G401 (cell line): ENCODE measurements at regions not wholly inside any gene's neighbourhood (a gene's known extent, or its start where the extent isn't known, plus 50 kb on each side); places are given as distances from the start of the nearest gene placed in this dataset.
"Not testable (repeated sequence)": the region's sequence is repeated elsewhere in the genome, so short reads cannot be mapped to it uniquely, and the experiment has no call there.

ENCODE experiments used
- DNase-seq: peaks from one replicate; pipeline ENCODE4 v3.0.0-alpha.2; 2015; ENCODE audit warnings: low spot score
- in situ Hi-C: cut with HindIII; loops from 2 replicates; pipeline ENCODE4 v1.10.0; 2016; ENCODE audit warnings: low sequenced_read_pairs, mixed read lengths

GRCh38 chr4:59770601-59771264 lies 1429.4 kb upstream of the ADGRL3 start:
- in situ Hi-C loops: no loop called here
- no peak for DNase-seq

- no peak for DNase-seq
- in situ Hi-C loops: no loop called here
Measured at GRCh38 chr4:59772641-59773139, 1427.4 kb upstream of the ADGRL3 start.

- DNase-seq: not testable (repeated sequence)
Measured at GRCh38 chr4:59780271-59780670, 1419.9 kb upstream of the ADGRL3 start.

GRCh38 chr4:59805176-59805575 lies 1395.0 kb upstream of the ADGRL3 start:
- in situ Hi-C loops: no loop called here
- no peak for DNase-seq

More at GRCh38 chr4:59780271-59780670, 1419.9 kb upstream of the ADGRL3 start:
- in situ Hi-C loops: not testable (repeated sequence)

GRCh38 chr4:59814402-59815010 lies 1385.6 kb upstream of the ADGRL3 start:
- in situ Hi-C loops: no loop called here
- DNase-seq: no peak

- in situ Hi-C loops: no loop called here
- DNase-seq: no peak
Measured at GRCh38 chr4:59818656-59819055, 1381.5 kb upstream of the ADGRL3 start.

GRCh38 chr4:59823311-59823710 lies 1376.8 kb upstream of the ADGRL3 start:
- DNase-seq: no peak
- in situ Hi-C loops: no loop called here

- DNase-seq: no peak
- in situ Hi-C loops: no loop called here
Measured at GRCh38 chr4:59825104-59825503, 1375.0 kb upstream of the ADGRL3 start.

- in situ Hi-C loops: no loop called here
- no peak for DNase-seq
Measured at GRCh38 chr4:59831746-59832145, 1368.4 kb upstream of the ADGRL3 start.

- in situ Hi-C loops: no loop called here
- no peak for DNase-seq
Measured at GRCh38 chr4:59834943-59835342, 1365.2 kb upstream of the ADGRL3 start.

GRCh38 chr4:59837751-59838150 lies 1362.4 kb upstream of the ADGRL3 start:
- in situ Hi-C loops: no loop called here
- DNase-seq: no peak

GRCh38 chr4:59838236-59838635 lies 1361.9 kb upstream of the ADGRL3 start:
- in situ Hi-C loops: no loop called here
- no peak for DNase-seq

GRCh38 chr4:59841698-59842097 lies 1358.4 kb upstream of the ADGRL3 start:
- DNase-seq: no peak
- in situ Hi-C loops: no loop called here

- DNase-seq: no peak
- in situ Hi-C loops: no loop called here
Measured at GRCh38 chr4:59848457-59848856, 1351.7 kb upstream of the ADGRL3 start.

- in situ Hi-C loops: no loop called here
- no peak for DNase-seq
Measured at GRCh38 chr4:59855630-59856352, 1344.3 kb upstream of the ADGRL3 start.

GRCh38 chr4:59869056-59869455 lies 1331.1 kb upstream of the ADGRL3 start:
- in situ Hi-C loops: no loop called here
- no peak for DNase-seq

- DNase-seq: no peak
- in situ Hi-C loops: no loop called here
Measured at GRCh38 chr4:59869559-59869958, 1330.6 kb upstream of the ADGRL3 start.

- DNase-seq: no peak
- in situ Hi-C loops: no loop called here
Measured at GRCh38 chr4:59881632-59882031, 1318.5 kb upstream of the ADGRL3 start.

- no peak for DNase-seq
- in situ Hi-C loops: no loop called here
Measured at GRCh38 chr4:59904331-59904730, 1295.8 kb upstream of the ADGRL3 start.

GRCh38 chr4:59920416-59920815 lies 1279.7 kb upstream of the ADGRL3 start:
- in situ Hi-C loops: no loop called here
- DNase-seq: no peak
